Umbilical cord (tissue), 1 donor: ENCODE measurements at regions not wholly inside any gene's neighbourhood (a gene's known extent, or its start where the extent isn't known, plus 50 kb on each side); places are given as distances from the start of the nearest gene placed in this dataset.

Source experiments
- DNase-seq: peaks from one replicate; pipeline ENCODE4 v3.0.0-alpha.2; 2015; ENCODE audit warnings: low spot score

DNA sequence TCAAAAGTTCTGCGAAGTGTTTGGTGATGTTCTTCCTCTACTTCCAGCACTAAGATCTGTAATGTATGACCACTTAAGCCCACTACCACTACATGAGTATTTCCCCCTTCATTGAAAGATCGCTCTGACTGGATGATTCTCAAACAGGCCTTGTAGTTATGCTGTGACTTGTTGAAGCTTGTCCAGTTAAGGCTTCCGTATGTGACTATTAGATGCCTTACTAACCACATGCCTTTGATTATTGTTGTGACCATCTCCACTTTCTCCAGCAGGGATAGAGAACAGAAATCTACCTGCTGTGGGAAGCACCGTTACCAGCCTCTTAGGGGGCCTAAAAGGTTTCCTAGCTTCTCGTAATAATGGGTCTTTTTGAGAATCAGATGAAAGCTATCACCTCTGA lies 81.1 kb downstream of the NOC3L start:
- no peak for DNase-seq

DNA sequence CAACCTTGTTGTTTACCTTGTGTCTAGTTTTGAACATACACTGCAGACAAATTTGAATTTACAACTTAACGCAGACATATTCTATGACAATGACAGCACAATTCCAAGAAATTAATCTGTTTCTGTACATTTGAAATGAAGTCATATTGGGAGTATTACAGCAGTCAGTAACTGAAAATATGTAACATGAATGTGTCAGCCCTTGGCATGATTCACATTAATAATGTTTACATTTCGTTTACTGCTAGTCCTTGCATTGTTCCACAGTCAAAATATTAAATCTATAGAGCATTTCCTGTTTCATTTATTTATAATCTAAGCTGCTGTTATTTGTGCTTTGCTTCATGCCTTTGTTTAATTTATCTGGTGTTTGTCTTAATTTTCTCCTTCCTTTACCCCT lies 80.4 kb downstream of the NOC3L start:
- DNase-seq, result no peak
